Keratinocyte (primary cell): ENCODE measurements at regions not wholly inside any gene's neighbourhood (a gene's known extent, or its start where the extent isn't known, plus 50 kb on each side); places are given as distances from the start of the nearest gene placed in this dataset.

Experiments used
- DNase-seq: peaks from one replicate; pipeline ENCODE4 v3.0.0-alpha.2; 2011; ENCODE audit warnings: low read depth, missing footprints, low spot score
- FAIRE-seq: peaks from 2 replicates; lab custom pipeline; 2011; peaks lifted over from hg19 to GRCh38; lab: Jason Lieb, UNC
- H2AFZ ChIP-seq: 2 replicates; pipeline ENCODE4 v1.6.0; 2012; ENCODE audit warnings: low read length, control low read depth, inconsistent platforms; ENCODE audit not compliant: control insufficient read depth
- H3K27ac ChIP-seq: 2 replicates; pipeline ENCODE4 v1.5.1; 2011; ENCODE audit warnings: low read length; ENCODE audit not compliant: control insufficient read depth, insufficient read depth
- H3K27me3 ChIP-seq: 3 replicates; pipeline ENCODE4 v1.6.0; 2011; ENCODE audit warnings: low read length; ENCODE audit not compliant: control insufficient read depth, insufficient read depth; ENCODE audit errors: extremely low read depth
- H3K36me3 ChIP-seq, 2 experiments: 2 replicates in 1 of 2; 3 replicates in 1 of 2; pipeline ENCODE4 v1.5.1; 2011; ENCODE audit warnings: low read length in 2 of 2, mild to moderate bottlenecking in 1 of 2; ENCODE audit not compliant: control insufficient read depth in 2 of 2, insufficient read depth in 2 of 2; ENCODE audit errors: extremely low read depth in 1 of 2
- H3K4me1 ChIP-seq: 3 replicates; pipeline ENCODE4 v1.5.1; 2011; ENCODE audit warnings: low read length; ENCODE audit not compliant: control insufficient read depth, insufficient read depth; ENCODE audit errors: extremely low read depth
- H3K4me2 ChIP-seq: 3 replicates; pipeline ENCODE4 v1.6.0; 2011; ENCODE audit warnings: low read depth, low read length; ENCODE audit not compliant: control insufficient read depth, insufficient read depth; ENCODE audit errors: extremely low read depth
- H3K4me3 ChIP-seq, 3 experiments: fragments of 200-600 bp in 1 of 3; sonication (generic) in 1 of 3; 2 replicates in 2 of 3; 3 replicates in 1 of 3; pipeline ENCODE4 v1.5.1; 2011 to 2016; ENCODE audit warnings: low read length in 3 of 3, mild to moderate bottlenecking in 3 of 3, control low read depth in 2 of 3, inconsistent platforms in 1 of 3, low read depth in 1 of 3, mixed read lengths in 1 of 3, mixed run types in 1 of 3, moderate library complexity in 1 of 3; ENCODE audit not compliant: control insufficient read depth in 2 of 3, insufficient read depth in 2 of 3; ENCODE audit errors: extremely low read depth in 1 of 3
- H3K79me2 ChIP-seq: 2 replicates; pipeline ENCODE4 v1.6.0; 2012; ENCODE audit warnings: low read length; ENCODE audit not compliant: control insufficient read depth, insufficient read depth
- H3K9ac ChIP-seq: 3 replicates; pipeline ENCODE4 v1.6.0; 2011; ENCODE audit warnings: low read length; ENCODE audit not compliant: control insufficient read depth, insufficient read depth; ENCODE audit errors: extremely low read depth
- H3K9me1 ChIP-seq: 3 replicates; pipeline ENCODE4 v1.6.0; 2011; ENCODE audit warnings: low read length; ENCODE audit not compliant: control insufficient read depth, insufficient read depth; ENCODE audit errors: extremely low read depth
- H3K9me3 ChIP-seq: 2 replicates; pipeline ENCODE4 v1.5.1; 2012; ENCODE audit warnings: low read depth, low read length; ENCODE audit not compliant: control insufficient read depth
- H4K20me1 ChIP-seq: 3 replicates; pipeline ENCODE4 v1.6.0; 2011; ENCODE audit warnings: low read length; ENCODE audit not compliant: control insufficient read depth, insufficient read depth; ENCODE audit errors: extremely low read depth
- EZH2 ChIP-seq: IDR thresholded peaks from one replicate; pipeline ENCODE4 v1.6.1; 2012; ENCODE audit warnings: inconsistent platforms, mild to moderate bottlenecking, low read length, moderate library complexity
- dilution Hi-C: fragments of 300-500 bp; cut with MboI; formaldehyde crosslinking; loops from one replicate; pipeline ENCODE4 v1.7.0; 2020; ENCODE audit warnings: low sequenced_read_pairs; ENCODE audit not compliant: extremely low pct_ligation_motif_present
- TF ChIP-seq, protein P1 (sequence below), 3 experiments: IDR thresholded peaks in 1 of 3; conservative IDR thresholded peaks in 1 of 3; optimal IDR thresholded peaks in 1 of 3; 2 replicates in 2 of 3; 3 replicates in 1 of 3; pipeline versions ENCODE3 to v1.5.1; 2011; ENCODE audit warnings: low read length in 3 of 3, mild to moderate bottlenecking in 3 of 3, moderate library complexity in 2 of 3, control low read depth in 1 of 3, inconsistent platforms in 1 of 3; ENCODE audit not compliant: insufficient read depth in 2 of 3; ENCODE audit errors: extremely low read depth in 1 of 3

DNA sequence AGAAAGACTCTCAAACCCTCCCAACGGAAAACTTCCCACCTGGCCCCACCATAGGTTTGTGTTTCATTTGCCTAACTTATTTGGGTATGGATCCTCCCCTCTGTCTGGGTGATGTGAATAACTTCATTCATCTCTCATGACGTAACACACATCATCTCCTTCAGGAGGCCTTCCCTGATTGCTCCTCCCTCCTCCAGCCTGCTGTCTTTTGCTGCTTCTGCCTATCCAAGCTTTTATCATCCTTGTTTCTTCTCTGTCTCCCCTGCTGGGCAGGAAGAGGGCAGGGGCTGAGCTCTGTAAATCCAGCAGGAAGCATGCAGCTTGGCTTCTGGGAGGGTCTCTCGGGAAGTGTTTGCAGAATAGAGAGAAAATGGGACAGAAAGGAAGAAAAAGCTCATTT, 766.0 kb upstream of the TBX3 start:
- dilution Hi-C loops: no loop called here
- peaks cover 15% of the 10 kb centered on the region for H3K27me3 ChIP-seq
- no peaks in the 10 kb centered on the region for H3K4me1 ChIP-seq
- no peak overlapping the region for H3K9ac ChIP-seq
- H3K4me2 ChIP-seq: no peak overlapping the region
- no peaks in the 10 kb centered on the region for H3K9me3 ChIP-seq
- H3K79me2 ChIP-seq: no peaks in the 10 kb centered on the region
- no peak overlapping the region for H2AFZ ChIP-seq
- DNase-seq: no peak
- FAIRE-seq: no peak
- H3K4me3 ChIP-seq: no peak overlapping the region
- no peaks in the 10 kb centered on the region for H4K20me1 ChIP-seq
- H3K9me1 ChIP-seq: no peaks in the 10 kb centered on the region
- TF ChIP-seq, protein P1, sequence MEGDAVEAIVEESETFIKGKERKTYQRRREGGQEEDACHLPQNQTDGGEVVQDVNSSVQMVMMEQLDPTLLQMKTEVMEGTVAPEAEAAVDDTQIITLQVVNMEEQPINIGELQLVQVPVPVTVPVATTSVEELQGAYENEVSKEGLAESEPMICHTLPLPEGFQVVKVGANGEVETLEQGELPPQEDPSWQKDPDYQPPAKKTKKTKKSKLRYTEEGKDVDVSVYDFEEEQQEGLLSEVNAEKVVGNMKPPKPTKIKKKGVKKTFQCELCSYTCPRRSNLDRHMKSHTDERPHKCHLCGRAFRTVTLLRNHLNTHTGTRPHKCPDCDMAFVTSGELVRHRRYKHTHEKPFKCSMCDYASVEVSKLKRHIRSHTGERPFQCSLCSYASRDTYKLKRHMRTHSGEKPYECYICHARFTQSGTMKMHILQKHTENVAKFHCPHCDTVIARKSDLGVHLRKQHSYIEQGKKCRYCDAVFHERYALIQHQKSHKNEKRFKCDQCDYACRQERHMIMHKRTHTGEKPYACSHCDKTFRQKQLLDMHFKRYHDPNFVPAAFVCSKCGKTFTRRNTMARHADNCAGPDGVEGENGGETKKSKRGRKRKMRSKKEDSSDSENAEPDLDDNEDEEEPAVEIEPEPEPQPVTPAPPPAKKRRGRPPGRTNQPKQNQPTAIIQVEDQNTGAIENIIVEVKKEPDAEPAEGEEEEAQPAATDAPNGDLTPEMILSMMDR (optimal IDR thresholded peaks at IDR 0.05 in 1 of 3, IDR thresholded peaks at IDR 0.05 in 1 of 3, conservative IDR thresholded peaks at IDR 0.05 in 1 of 3; ENCODE audit: extremely low read depth in 1 of 3, insufficient read depth in 2 of 3, low read length in 3 of 3): no peak
- TF ChIP-seq EZH2: no peak
- no peaks in the 10 kb centered on the region for H3K36me3 ChIP-seq
- H3K27ac ChIP-seq: no peak overlapping the region

DNA sequence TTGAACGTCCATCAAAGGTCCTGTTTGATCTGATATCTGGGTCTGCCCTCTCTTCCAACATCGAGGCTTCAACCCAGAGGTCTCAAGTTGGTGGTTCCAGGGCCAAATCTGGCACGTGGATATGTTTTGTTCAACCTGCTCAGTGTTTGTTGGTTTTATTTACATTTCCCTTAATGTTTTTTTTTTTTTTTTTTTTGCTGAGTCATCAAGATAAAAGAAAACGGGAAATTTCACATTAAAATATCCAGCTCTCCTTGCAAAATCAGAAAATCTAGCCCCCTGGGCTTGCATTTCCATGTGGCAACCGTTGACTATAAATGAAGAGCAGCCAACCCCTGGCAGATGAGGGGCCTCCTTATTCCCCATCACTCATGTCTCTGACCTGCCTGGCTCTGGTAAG, 765.6 kb upstream of the TBX3 start:
- no peak overlapping the region for H3K4me2 ChIP-seq
- H3K36me3 ChIP-seq: no peaks in the 10 kb centered on the region
- no peaks in the 10 kb centered on the region for H3K4me1 ChIP-seq
- no peak for TF ChIP-seq EZH2
- TF ChIP-seq, protein P1 (optimal IDR thresholded peaks at IDR 0.05 in 1 of 3, IDR thresholded peaks at IDR 0.05 in 1 of 3, conservative IDR thresholded peaks at IDR 0.05 in 1 of 3; ENCODE audit: extremely low read depth in 1 of 3, insufficient read depth in 2 of 3, low read length in 3 of 3): no peak
- no peaks in the 10 kb centered on the region for H4K20me1 ChIP-seq
- H3K9me3 ChIP-seq: no peaks in the 10 kb centered on the region
- dilution Hi-C loops: no loop called here
- H3K9me1 ChIP-seq: no peaks in the 10 kb centered on the region
- FAIRE-seq: no peak
- no peak overlapping the region for H3K9ac ChIP-seq
- H3K4me3 ChIP-seq: no peak overlapping the region
- H2AFZ ChIP-seq: no peak overlapping the region
- H3K27me3 ChIP-seq: peaks cover 15% of the 10 kb centered on the region
- H3K27ac ChIP-seq: no peak overlapping the region
- DNase-seq: no peak
- H3K79me2 ChIP-seq: no peaks in the 10 kb centered on the region
